HG03060 (cell line): ENCODE measurements at regions not wholly inside any gene's neighbourhood (a gene's known extent, or its start where the extent isn't known, plus 50 kb on each side); places are given as distances from the start of the nearest gene placed in this dataset.
A peak's percentile ranks its signal among the peaks of the same experiment; 100 is the strongest.

Experiments used
- ATAC-seq: cut with Tn5 transposase; IDR thresholded peaks from one replicate; pipeline ENCODE4 v1.9.1; 2021; ENCODE audit warnings: low read depth, moderate number of reproducible peaks; ENCODE audit not compliant: unreplicated experiment

DNA sequence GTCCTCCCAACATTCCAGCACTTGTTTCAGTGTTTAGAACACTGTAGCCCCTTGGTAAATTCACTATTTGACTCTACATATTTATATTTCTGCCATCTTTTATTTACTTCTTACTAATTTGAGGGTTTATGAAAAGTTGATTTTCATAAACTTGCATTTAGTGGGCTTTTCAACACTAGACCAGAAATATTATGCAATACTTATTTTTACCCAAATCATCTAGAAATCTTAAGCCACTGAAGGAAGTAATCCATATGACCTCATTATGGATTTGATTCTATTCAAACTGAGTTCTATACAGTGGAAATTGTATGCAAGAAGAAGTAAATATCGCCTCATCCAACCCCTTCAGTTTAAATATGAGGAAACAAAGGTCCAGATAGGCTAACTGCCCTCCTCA, 92.6 kb upstream of the VRK2 start:
- ATAC-seq = no peak

- no peak for ATAC-seq
These were observed 89.4 kb upstream of the VRK2 start for GRCh38 chr2:57957238-57957637.

GRCh38 chr2:57959390-57959789, 87.2 kb upstream of the VRK2 start:
- ATAC-seq = no peak

DNA sequence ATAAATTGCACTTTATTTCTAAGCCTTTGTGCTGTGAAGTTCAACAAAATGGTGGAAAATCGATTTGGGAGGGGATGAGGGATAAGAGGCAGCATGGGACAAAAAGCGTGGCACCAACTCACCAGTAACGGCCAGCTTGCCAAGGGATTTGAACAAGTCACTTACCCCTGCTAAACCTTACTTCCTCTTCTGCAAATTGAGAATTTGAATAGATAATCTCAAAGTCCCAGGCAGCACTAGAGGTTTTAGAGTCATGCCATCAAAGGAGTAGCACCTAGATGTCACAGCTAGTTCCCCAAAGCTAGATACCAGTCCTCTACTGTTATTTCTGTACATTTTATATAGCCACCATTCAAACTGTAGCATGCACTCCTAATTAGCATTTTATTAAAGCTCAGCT, 83.7 kb upstream of the VRK2 start:
- no peak for ATAC-seq

GRCh38 chr2:57965219-57965618, 81.4 kb upstream of the VRK2 start:
- no peak for ATAC-seq

DNA sequence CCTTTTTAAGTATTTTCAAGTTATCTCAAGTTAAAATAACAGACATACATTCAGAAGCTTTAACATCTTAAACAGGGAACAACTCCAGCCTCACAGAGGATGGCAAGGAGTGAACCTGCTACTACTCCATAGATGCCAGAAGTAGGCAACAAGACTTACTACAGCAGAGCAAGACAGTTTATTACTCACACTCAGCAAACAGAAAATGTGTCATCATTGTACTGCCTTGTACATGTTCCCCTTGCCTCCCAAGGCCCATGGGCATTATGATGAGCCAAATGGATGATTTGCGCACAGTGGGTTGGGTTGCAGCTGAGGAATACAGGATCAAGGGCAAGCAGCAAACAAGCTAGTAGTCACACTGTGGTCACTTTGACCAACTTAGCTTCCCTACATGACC, 80.6 kb upstream of the VRK2 start:
- ATAC-seq = no peak

- ATAC-seq = peak; percentile 55
These were observed 72.9 kb upstream of the VRK2 start for GRCh38 chr2:57973621-57974186.

DNA sequence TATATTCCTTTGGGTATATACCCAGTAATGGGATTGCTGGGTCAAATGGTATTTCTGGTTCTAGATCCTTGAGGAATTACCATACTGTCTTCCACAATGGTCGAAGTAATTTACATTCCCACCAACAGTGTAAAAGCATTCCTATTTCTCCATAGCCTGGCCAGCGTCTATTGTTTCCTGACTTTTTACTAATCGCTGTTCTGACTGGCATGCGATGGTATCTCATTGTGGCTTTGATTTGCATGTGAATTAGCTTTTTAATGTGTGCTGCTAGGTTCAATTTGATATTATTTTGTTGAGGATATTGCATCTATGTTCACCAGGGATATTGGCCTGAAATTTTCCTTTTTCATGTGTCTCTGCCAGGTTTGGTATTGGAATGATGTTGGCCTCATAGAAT, 67.4 kb upstream of the VRK2 start:
- ATAC-seq = no peak

DNA sequence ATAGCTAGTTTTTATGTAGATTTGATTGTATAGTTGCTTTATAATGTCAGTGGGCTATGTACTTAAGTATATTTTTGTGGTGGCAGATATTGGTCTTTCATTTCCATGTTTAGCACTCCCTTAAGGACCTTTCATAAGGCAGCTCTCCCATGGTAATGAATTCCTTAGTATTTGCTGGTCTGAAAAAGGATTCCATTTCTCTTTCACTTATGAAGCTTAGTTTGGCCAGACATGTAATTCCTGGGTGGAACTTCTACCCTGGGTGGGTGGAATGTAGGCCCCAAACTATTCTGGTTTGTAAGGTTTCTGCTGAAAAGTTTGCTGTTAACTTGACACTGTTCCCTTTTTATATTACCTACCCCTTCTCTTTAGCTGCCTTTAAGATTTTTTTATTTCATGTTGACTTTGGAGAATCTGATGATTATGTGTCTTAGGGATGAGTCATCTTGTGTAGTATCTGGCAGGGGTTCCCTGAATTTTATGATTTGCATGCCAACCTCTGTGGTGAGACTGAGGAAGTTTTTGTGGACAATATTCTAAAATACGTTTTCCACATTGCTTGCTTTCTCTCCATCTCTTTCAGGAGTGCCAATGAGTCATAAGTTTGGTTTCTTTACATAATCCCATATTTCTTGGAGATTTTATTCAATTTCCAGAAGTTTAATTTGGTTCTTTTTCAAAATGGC, 65.4 kb upstream of the VRK2 start:
- ATAC-seq = no peak

GRCh38 chr2:57987835-57988573, 58.6 kb upstream of the VRK2 start:
- ATAC-seq = no peak

- ATAC-seq = peak; percentile 49
These were observed 56.4 kb upstream of the VRK2 start for GRCh38 chr2:57990118-57990725.
